GM23338 (cell line): ENCODE measurements at regions not wholly inside any gene's neighbourhood (a gene's known extent, or its start where the extent isn't known, plus 50 kb on each side); places are given as distances from the start of the nearest gene placed in this dataset.

Experiments
- ATAC-seq: fragments of 200-7000 bp; cut with Tn5 transposase; 3 replicates; pipeline ENCODE4 v1.9.1; 2020
- DNase-seq: peaks from one replicate; pipeline ENCODE4 v3.0.0-alpha.2; 2015; ENCODE audit warnings: low spot score
- H2AFZ ChIP-seq: fragments of 200-600 bp; sonication (generic); 2 replicates; pipeline ENCODE4 v1.8.0; 2016; ENCODE audit warnings: antibody characterized with exemption, mild to moderate bottlenecking, moderate library complexity
- H3F3A ChIP-seq: fragments of 200-600 bp; sonication (generic); replicated peaks from 2 replicates; pipeline ENCODE4 v1.8.0; 2017; ENCODE audit warnings: antibody characterized with exemption, mixed run types, low read depth
- H3K27ac ChIP-seq: fragments of 200-600 bp; sonication (generic); 2 replicates; pipeline ENCODE4 v1.6.1; 2016; ENCODE audit warnings: low read depth
- H3K27me3 ChIP-seq: fragments of 200-600 bp; sonication (generic); 2 replicates; pipeline ENCODE4 v1.8.0; 2016; ENCODE audit warnings: mild to moderate bottlenecking, mixed run types, moderate library complexity; ENCODE audit not compliant: insufficient read depth
- H3K36me3 ChIP-seq: fragments of 200-600 bp; sonication (generic); 2 replicates; pipeline ENCODE4 v1.8.0; 2016; ENCODE audit warnings: mild to moderate bottlenecking; ENCODE audit not compliant: insufficient read depth
- H3K4me1 ChIP-seq: fragments of 200-600 bp; sonication (generic); 2 replicates; pipeline ENCODE4 v1.8.0; 2016; ENCODE audit warnings: mild to moderate bottlenecking, moderate library complexity; ENCODE audit not compliant: insufficient read depth
- H3K4me2 ChIP-seq: fragments of 200-600 bp; sonication (generic); 2 replicates; pipeline ENCODE4 v1.7.1; 2017; ENCODE audit warnings: mixed run types
- H3K4me3 ChIP-seq: fragments of 200-600 bp; sonication (generic); 2 replicates; pipeline ENCODE4 v1.6.1; 2016; ENCODE audit warnings: mixed run types
- H3K79me2 ChIP-seq: fragments of 200-600 bp; sonication (generic); replicated peaks from 2 replicates; pipeline ENCODE4 v1.8.0; 2017; ENCODE audit warnings: mild to moderate bottlenecking; ENCODE audit not compliant: insufficient read depth
- H3K9me2 ChIP-seq: fragments of 200-600 bp; sonication (generic); 2 replicates; pipeline ENCODE4 v1.8.0; 2017; ENCODE audit not compliant: insufficient read depth
- H4K20me1 ChIP-seq: fragments of 200-600 bp; sonication (generic); replicated peaks from 2 replicates; pipeline ENCODE4 v1.8.0; 2017; ENCODE audit warnings: mild to moderate bottlenecking; ENCODE audit not compliant: insufficient read depth
- H3K27ac Mint-ChIP-seq: 2 replicates; pipeline ENCODE4 v1.8.0; 2020; ENCODE audit warnings: inconsistent platforms, mild to moderate bottlenecking, moderate library complexity, mixed read lengths
- H3K27me3 Mint-ChIP-seq: 3 replicates; pipeline ENCODE4 v1.8.0; 2022; ENCODE audit warnings: low read depth, mild to moderate bottlenecking, moderate library complexity, mixed read lengths, inconsistent platforms; ENCODE audit not compliant: insufficient read depth, poor library complexity
- H3K36me3 Mint-ChIP-seq: 3 replicates; pipeline ENCODE4 v1.8.0; 2021; ENCODE audit warnings: low read depth, mild to moderate bottlenecking, inconsistent platforms, moderate library complexity, mixed read lengths
- H3K4me1 Mint-ChIP-seq: 3 replicates; pipeline ENCODE4 v1.8.0; 2020; ENCODE audit warnings: mild to moderate bottlenecking, inconsistent platforms, mixed read lengths
- H3K4me3 Mint-ChIP-seq: 3 replicates; pipeline ENCODE4 v1.8.0; 2021; ENCODE audit warnings: moderate library complexity, mild to moderate bottlenecking, inconsistent platforms, mixed read lengths
- H3K9me3 Mint-ChIP-seq: 3 replicates; pipeline ENCODE4 v1.8.0; 2020; ENCODE audit warnings: moderate library complexity, mild to moderate bottlenecking, inconsistent platforms, mixed read lengths
- CREB1 ChIP-seq: fragments of 250-450 bp; sonication (Bioruptor Pico); IDR thresholded peaks from 2 replicates; pipeline ENCODE4 v1.5.0; 2020; ENCODE audit warnings: low read depth, mild to moderate bottlenecking, moderate library complexity
- EZH2 ChIP-seq: fragments of 200-600 bp; sonication (generic); IDR thresholded peaks from one replicate; pipeline ENCODE4 v1.8.0; 2017; ENCODE audit warnings: antibody characterized with exemption, mild to moderate bottlenecking, low read depth; ENCODE audit not compliant: unreplicated experiment
- EZH2phosphoT487 ChIP-seq: fragments of 200-600 bp; sonication (generic); IDR thresholded peaks from one replicate; pipeline ENCODE4 v1.8.1; 2018; ENCODE audit warnings: antibody characterized with exemption; ENCODE audit not compliant: unreplicated experiment
- JUNB ChIP-seq: IDR thresholded peaks from one replicate; pipeline ENCODE4 v1.6.1; 2016; ENCODE audit warnings: antibody characterized with exemption; ENCODE audit not compliant: unreplicated experiment
- NANOG ChIP-seq: IDR thresholded peaks from 2 replicates; pipeline ENCODE4 v1.6.1; 2016; ENCODE audit warnings: antibody characterized with exemption, borderline replicate concordance
- REST ChIP-seq: IDR thresholded peaks from one replicate; pipeline ENCODE4 v1.6.1; 2018; ENCODE audit warnings: antibody characterized with exemption; ENCODE audit not compliant: unreplicated experiment
- STAT1 ChIP-seq: IDR thresholded peaks from one replicate; pipeline ENCODE4 v1.6.1; 2016; ENCODE audit warnings: antibody characterized with exemption; ENCODE audit not compliant: unreplicated experiment
- ZNF114 ChIP-seq: fragments of 250-450 bp; sonication (Bioruptor Pico); IDR thresholded peaks from 2 replicates; pipeline ENCODE4 v1.5.0; 2020; ENCODE audit warnings: mild to moderate bottlenecking, moderate library complexity
- ZNF331 ChIP-seq: fragments of 250-450 bp; sonication (Bioruptor Pico); IDR thresholded peaks from 2 replicates; pipeline ENCODE4 v1.5.0; 2020; ENCODE audit warnings: low read depth, mild to moderate bottlenecking, moderate library complexity
- TF ChIP-seq, protein P1 (sequence below): IDR thresholded peaks from 2 replicates; pipeline ENCODE4 v1.6.1; 2016; ENCODE audit warnings: antibody characterized with exemption

- no peak for DNase-seq
- no peak for ATAC-seq
Measured at GRCh38 chr7:91372323-91372722, 108.1 kb downstream of the FZD1 start.

DNA sequence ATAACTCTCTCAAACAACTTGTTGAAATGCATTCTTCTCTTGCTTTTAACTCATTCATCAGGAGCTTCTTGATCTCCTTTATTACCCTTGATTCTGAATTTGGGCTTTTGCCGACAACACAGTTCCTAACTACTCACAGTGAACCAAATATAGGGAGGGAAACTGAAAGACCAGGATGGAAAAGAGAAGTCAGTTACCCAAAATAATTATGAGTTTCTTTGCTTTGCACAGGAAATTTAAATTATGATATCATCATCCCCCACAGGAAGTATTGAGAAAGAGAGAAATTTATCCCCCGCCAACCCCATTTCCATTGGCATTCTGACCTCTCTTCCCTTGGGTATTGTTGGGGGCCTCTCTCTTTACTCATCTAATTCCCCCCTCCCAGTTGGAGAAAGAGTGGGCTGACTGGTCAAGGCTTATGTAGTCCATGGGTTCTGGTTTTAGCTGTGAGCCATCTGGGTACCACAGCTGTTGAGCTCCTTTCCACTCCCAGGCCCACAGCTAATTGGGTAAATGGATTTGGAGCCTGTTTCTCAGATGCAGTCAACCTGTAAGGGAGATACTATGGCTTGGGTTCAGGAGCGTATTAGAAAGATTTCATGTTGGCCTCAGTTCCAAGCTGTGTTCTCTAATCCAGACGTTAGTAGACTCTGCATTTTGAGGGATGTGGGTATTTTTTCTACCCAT lies 109.0 kb downstream of the FZD1 start:
- no peak overlapping the region for H3K27ac ChIP-seq
- no peak overlapping the region for H3K27ac Mint-ChIP-seq
- peaks cover 2% of the 10 kb centered on the region for H3K27me3 Mint-ChIP-seq

More at GRCh38 chr7:91372323-91372722, 108.1 kb downstream of the FZD1 start:
- no peak overlapping the region for H2AFZ ChIP-seq
- H3K4me2 ChIP-seq, result no peak overlapping the region
- no peaks in the 10 kb centered on the region for H3K36me3 ChIP-seq
- H3K4me1 ChIP-seq, result peaks cover 11% of the 10 kb centered on the region
- Mint-ChIP-seq H3K27me3 (peaks cover 4% of the 10 kb centered on the region), H3K9me3 (no peaks in the 10 kb centered on the region), H3K27ac (no peak overlapping the region), H3K4me3 (no peak overlapping the region), H3K4me1 (peaks cover 31% of the 10 kb centered on the region), H3K36me3 (no peaks in the 10 kb centered on the region)
- H3K9me2 ChIP-seq, result peaks cover 15% of the 10 kb centered on the region; the same call in 1 of the 2 replicates
- no peak for TF ChIP-seq ZNF331 (CRISPR knock-in tag)
- TF ChIP-seq, protein P1, sequence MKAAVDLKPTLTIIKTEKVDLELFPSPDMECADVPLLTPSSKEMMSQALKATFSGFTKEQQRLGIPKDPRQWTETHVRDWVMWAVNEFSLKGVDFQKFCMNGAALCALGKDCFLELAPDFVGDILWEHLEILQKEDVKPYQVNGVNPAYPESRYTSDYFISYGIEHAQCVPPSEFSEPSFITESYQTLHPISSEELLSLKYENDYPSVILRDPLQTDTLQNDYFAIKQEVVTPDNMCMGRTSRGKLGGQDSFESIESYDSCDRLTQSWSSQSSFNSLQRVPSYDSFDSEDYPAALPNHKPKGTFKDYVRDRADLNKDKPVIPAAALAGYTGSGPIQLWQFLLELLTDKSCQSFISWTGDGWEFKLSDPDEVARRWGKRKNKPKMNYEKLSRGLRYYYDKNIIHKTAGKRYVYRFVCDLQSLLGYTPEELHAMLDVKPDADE, result no peak
- no peak for TF ChIP-seq NANOG
- TF ChIP-seq JUNB, result no peak
- no peaks in the 10 kb centered on the region for H3K79me2 ChIP-seq
- no peaks in the 10 kb centered on the region for H3F3A ChIP-seq
- no peaks in the 10 kb centered on the region for H4K20me1 ChIP-seq
- no peak overlapping the region for H3K4me3 ChIP-seq
- H3K27me3 ChIP-seq, result peaks cover 7% of the 10 kb centered on the region
- H3K27ac ChIP-seq, result no peak overlapping the region

More for the DNA sequence above, 109.0 kb downstream of the FZD1 start:
- H2AFZ ChIP-seq, result no peak overlapping the region
- TF ChIP-seq EZH2phosphoT487, result no peak
- TF ChIP-seq EZH2, result no peak
- TF ChIP-seq ZNF331 (CRISPR knock-in tag), result no peak
- TF ChIP-seq NANOG, result no peak
- no peak for TF ChIP-seq STAT1
- no peak for TF ChIP-seq CREB1 (CRISPR knock-in tag)
- no peak for TF ChIP-seq REST
- TF ChIP-seq, protein P1, result no peak
- no peak for TF ChIP-seq ZNF114 (CRISPR knock-in tag)
- DNase-seq (no peak), ATAC-seq (no peak)
- H3K4me2 ChIP-seq, result no peak overlapping the region
- H3K9me3 Mint-ChIP-seq, result no peaks in the 10 kb centered on the region
- H3K9me2 ChIP-seq, result peaks cover 24% of the 10 kb centered on the region
- no peaks in the 10 kb centered on the region for H3F3A ChIP-seq
- peaks cover 29% of the 10 kb centered on the region for H3K4me1 Mint-ChIP-seq
- 0 out of 2 replicates have a peak, but pooled peaks cover 4% of the 10 kb centered on the region for H3K4me1 ChIP-seq
- H3K36me3 Mint-ChIP-seq, result no peaks in the 10 kb centered on the region
- H3K79me2 ChIP-seq, result no peaks in the 10 kb centered on the region
- H3K27me3 ChIP-seq, result no peaks in the 10 kb centered on the region
- no peaks in the 10 kb centered on the region for H4K20me1 ChIP-seq
- no peak overlapping the region for H3K4me3 Mint-ChIP-seq
- H3K4me3 ChIP-seq, result no peak overlapping the region
- H3K36me3 ChIP-seq, result no peaks in the 10 kb centered on the region
